ENCODE measurements at regions not wholly inside any gene's neighbourhood (a gene's known extent, or its start where the extent isn't known, plus 50 kb on each side); places are given as distances from the start of the nearest gene placed in this dataset.
"Not testable (repeated sequence)": the region's sequence is repeated elsewhere in the genome, so short reads cannot be mapped to it uniquely, and the experiment has no call there.

DNA sequence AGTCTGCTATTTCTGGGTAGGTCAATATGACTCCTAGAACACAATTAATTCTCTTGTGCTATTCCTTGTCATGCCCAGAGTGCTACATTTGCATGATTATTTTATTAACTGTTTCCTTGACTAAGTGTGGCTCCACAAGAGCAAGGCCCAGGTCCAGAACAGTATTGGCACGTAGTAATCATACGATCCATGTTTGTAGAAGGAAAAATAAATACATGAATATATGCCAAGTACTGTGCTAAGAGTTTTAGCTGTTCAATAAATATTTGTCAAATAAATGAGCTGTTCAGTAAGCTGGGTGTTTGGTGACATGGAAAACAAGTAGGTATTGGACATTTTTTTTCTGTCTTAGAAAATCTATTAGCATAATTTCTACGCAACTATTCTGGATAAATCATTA is 995.9 kb downstream of the MAT2B start:
- H3K4me3 ChIP-seq (ENCODE audit: low read length): no peak overlapping the region
- TF ChIP-seq ZNF274 (IDR thresholded peaks at IDR 0.05; ENCODE audit: low read depth, low read length): no peak

- no peak overlapping the region for H3K4me3 ChIP-seq (ENCODE audit: low read length)
- TF ChIP-seq ZNF274 (IDR thresholded peaks at IDR 0.05; ENCODE audit: low read depth, low read length): no peak
Observed at GRCh38 chr5:164504141-164504772, 998.8 kb downstream of the MAT2B start.

DNA sequence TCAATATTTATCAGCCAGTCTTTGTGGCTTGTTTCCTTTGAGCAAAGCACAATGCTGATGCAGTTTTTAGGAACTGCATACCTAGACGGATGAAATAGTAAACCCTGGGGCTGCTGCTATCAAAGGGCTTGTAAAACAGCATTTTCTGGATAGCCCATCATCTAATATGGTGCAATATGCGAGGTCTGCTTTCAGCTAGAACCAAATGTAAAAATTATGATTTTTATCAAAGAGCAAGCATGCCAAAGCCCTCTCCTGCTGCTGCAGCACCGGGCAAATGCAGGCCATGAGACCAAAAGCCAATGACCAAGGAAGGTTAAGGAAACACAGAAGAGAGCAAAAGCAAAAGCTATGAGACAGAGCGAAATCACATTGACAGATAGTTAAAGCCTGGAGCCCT is 1000.4 kb downstream of the MAT2B start:
- no peak for TF ChIP-seq ZNF274 (IDR thresholded peaks at IDR 0.05; ENCODE audit: low read depth, low read length)
- no peak overlapping the region for H3K4me3 ChIP-seq (ENCODE audit: low read length)

- no peak overlapping the region for H3K4me3 ChIP-seq (ENCODE audit: low read length)
- TF ChIP-seq ZNF274 (IDR thresholded peaks at IDR 0.05; ENCODE audit: low read depth, low read length): no peak
Observed at GRCh38 chr5:164518067-164518740, 1012.8 kb downstream of the MAT2B start.

GRCh38 chr5:164518741-164519080 is 1013.3 kb downstream of the MAT2B start:
- no peak for TF ChIP-seq ZNF274 (IDR thresholded peaks at IDR 0.05; ENCODE audit: low read depth, low read length)

GRCh38 chr5:164532235-164532900 is 1026.9 kb downstream of the MAT2B start:
- no peak for TF ChIP-seq ZNF274 (IDR thresholded peaks at IDR 0.05; ENCODE audit: low read depth, low read length)
- no peak overlapping the region for H3K4me3 ChIP-seq (ENCODE audit: low read length)

More at GRCh38 chr5:164518741-164519080, 1013.3 kb downstream of the MAT2B start:
- no peak overlapping the region for H3K4me3 ChIP-seq (ENCODE audit: low read length)

DNA sequence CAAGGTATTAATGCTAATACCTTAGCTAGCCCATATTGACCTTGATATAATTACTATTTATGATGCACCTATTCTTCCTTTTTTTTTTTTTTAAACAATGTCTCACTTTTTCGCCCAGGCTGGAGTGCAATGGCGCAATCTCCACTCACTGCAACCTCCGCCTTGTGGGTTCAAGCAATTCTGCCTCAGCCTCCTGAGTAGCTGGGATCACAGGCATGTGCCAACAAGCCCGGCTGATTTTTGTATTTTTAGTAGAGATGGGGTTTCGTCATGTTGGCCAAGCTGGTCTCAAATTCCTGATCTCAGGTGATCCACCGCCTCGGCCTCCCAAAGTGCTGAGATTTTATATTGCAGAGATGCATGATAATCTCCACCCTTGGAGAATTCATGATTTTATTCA is 1028.0 kb downstream of the MAT2B start:
- not testable (repeated sequence) for H3K4me3 ChIP-seq (ENCODE audit: low read length)

GRCh38 chr5:164540174-164540573 is 1034.8 kb downstream of the MAT2B start:
- TF ChIP-seq ZNF274 (IDR thresholded peaks at IDR 0.05; ENCODE audit: low read depth, low read length): no peak
- H3K4me3 ChIP-seq (ENCODE audit: low read length): no peak overlapping the region

- no peak overlapping the region for H3K4me3 ChIP-seq (ENCODE audit: low read length)
- no peak for TF ChIP-seq ZNF274 (IDR thresholded peaks at IDR 0.05; ENCODE audit: low read depth, low read length)
Observed at GRCh38 chr5:164545507-164545906, 1040.1 kb downstream of the MAT2B start.

DNA sequence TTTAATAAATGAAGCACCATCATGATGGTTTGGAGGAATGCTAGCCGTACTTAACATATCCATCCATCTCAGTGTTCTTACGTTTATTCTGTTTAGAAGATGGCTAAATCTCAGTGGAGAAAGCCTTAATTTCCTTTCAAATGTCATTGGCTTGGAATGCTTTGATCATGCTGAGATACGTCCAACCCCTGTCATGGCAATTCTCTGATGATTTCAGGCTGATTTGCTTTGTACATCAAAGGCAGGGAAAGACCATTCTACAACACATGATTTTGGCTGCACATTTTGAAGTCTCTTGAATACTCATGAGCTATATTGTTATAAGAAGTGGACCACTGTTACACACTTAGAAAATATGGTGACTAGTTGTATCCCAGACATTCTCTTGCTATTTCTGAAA is 1048.4 kb downstream of the MAT2B start:
- no peak overlapping the region for H3K4me3 ChIP-seq (ENCODE audit: low read length)
- TF ChIP-seq ZNF274 (IDR thresholded peaks at IDR 0.05; ENCODE audit: low read depth, low read length): no peak

GRCh38 chr5:164555809-164556208 is 1050.4 kb downstream of the MAT2B start:
- TF ChIP-seq ZNF274 (IDR thresholded peaks at IDR 0.05; ENCODE audit: low read depth, low read length): no peak
- H3K4me3 ChIP-seq (ENCODE audit: low read length): no peak overlapping the region

GRCh38 chr5:164560216-164560615 is 1054.8 kb downstream of the MAT2B start:
- TF ChIP-seq ZNF274 (IDR thresholded peaks at IDR 0.05; ENCODE audit: low read depth, low read length): no peak
- H3K4me3 ChIP-seq (ENCODE audit: low read length): no peak overlapping the region

DNA sequence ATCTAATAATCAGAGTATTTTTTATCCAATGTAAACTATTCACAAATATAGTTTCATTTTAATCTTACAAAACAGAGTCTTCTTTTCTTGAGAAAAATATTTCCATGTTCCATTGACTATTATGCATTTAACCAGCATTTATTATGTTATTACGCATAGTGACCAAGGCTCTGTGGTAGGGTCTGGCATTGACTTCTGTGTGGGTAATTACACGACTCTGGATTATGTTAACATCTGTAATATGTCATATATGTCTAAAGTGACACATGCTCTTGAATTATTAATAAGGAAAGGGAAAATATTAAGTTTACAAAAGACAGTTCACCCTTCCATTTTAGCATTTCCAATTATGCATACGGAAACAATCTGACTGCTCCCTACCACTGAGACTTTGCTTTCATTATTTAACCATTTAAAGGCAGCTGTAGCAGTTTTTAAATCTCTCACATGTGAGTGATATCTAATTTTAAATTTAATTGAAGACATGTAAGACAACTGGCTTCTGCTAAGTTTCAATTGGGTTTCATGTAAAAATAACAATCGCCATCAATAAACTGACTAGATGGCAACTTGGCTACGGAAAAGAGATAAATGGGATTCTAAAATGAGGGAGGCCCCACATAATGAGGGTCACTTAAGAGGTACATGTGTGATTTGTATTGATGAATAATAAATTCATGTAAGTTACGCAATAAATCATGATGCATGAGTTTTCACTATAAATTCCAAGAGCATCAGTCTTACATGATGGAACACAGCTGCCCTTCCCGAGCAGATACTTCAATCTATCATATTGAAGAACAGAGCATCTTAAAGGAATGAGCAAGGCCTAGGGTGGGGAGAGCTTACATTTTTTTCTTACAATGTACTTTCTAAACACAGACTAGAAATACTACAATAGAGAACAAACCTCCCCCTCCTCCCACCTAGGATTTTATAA is 1056.8 kb downstream of the MAT2B start:
- H3K4me3 ChIP-seq (ENCODE audit: low read length): no peak overlapping the region
- TF ChIP-seq ZNF274 (IDR thresholded peaks at IDR 0.05; ENCODE audit: low read depth, low read length): no peak

GRCh38 chr5:164563370-164563769 is 1058.0 kb downstream of the MAT2B start:
- no peak overlapping the region for H3K4me3 ChIP-seq (ENCODE audit: low read length)
- no peak for TF ChIP-seq ZNF274 (IDR thresholded peaks at IDR 0.05; ENCODE audit: low read depth, low read length)
